Gastroesophageal sphincter (tissue), 4 donors: ENCODE measurements at regions not wholly inside any gene's neighbourhood (a gene's known extent, or its start where the extent isn't known, plus 50 kb on each side); places are given as distances from the start of the nearest gene placed in this dataset.

ENCODE experiments used
- ATAC-seq: fragments of 150-250 bp; one replicate; pipeline ENCODE4 v1.9.1; 2016; ENCODE audit warnings: mild to moderate bottlenecking, moderate library complexity
- H3K27ac ChIP-seq, 4 donors: fragments of 200-600 bp; sonication (generic) in 3 of 4; 1 replicate in 3 of 4; 2 replicates in 1 of 4; pipeline ENCODE4 v1.5.1; 2016 to 2019
- H3K27me3 ChIP-seq: fragments of 200-600 bp; sonication (generic); one replicate; pipeline ENCODE4 v1.5.1; 2019
- H3K36me3 ChIP-seq, 2 donors: fragments of 200-600 bp; sonication (generic); one replicate each; pipeline ENCODE4 v1.5.1; 2019; ENCODE audit warnings: control low read depth in 1 of 2
- H3K4me1 ChIP-seq, 3 donors: fragments of 200-600 bp; sonication (generic); 1 replicate in 2 of 3; 2 replicates in 1 of 3; pipeline ENCODE4 v1.5.1; 2016 to 2019; ENCODE audit warnings: control low read depth in 2 of 3
- H3K4me3 ChIP-seq, 2 donors: fragments of 200-600 bp; sonication (generic); one replicate each; pipeline ENCODE4 v1.5.1; 2019; ENCODE audit warnings: mild to moderate bottlenecking in 1 of 2, moderate library complexity in 1 of 2
- H3K9me3 ChIP-seq, 3 donors: fragments of 200-600 bp; sonication (generic); one replicate each; pipeline ENCODE4 v1.5.1; 2017 to 2019; ENCODE audit warnings: control low read depth in 2 of 3
- CTCF ChIP-seq, 4 experiments: fragments of 200-600 bp in 2 of 4; fragments of 450-650 bp in 2 of 4; sonication (generic) in 1 of 4; IDR thresholded peaks; one replicate each; pipeline ENCODE4 v1.5.1; 2017 to 2019; ENCODE audit warnings: antibody characterized with exemption in 4 of 4, mild to moderate bottlenecking in 2 of 4, moderate library complexity in 2 of 4
- EP300 ChIP-seq: sonication (generic); formaldehyde crosslinking; IDR thresholded peaks from one replicate; pipeline ENCODE4 v1.6.1; 2017; ENCODE audit warnings: antibody characterized with exemption, mild to moderate bottlenecking
- POLR2A ChIP-seq, 2 donors: fragments of 450-650 bp; IDR thresholded peaks; one replicate each; pipeline ENCODE4 v1.6.1; 2017; ENCODE audit warnings: antibody characterized with exemption in 2 of 2, mild to moderate bottlenecking in 2 of 2, moderate library complexity in 1 of 2
- POLR2AphosphoS5 ChIP-seq: sonication (generic); formaldehyde crosslinking; IDR thresholded peaks from one replicate; pipeline ENCODE4 v1.6.1; 2017; ENCODE audit warnings: antibody characterized with exemption
- WGBS, 2 donors: methylation state at CpG; one replicate each; pipeline ENCODE4 v1.1.5; 2018; ENCODE audit warnings: low coverage in 1 of 2; 5-methylcytosine and 5-hydroxymethylcytosine counted together

- Histone ChIP-seq H3K27me3 (no peaks in the 10 kb centered on the region), H3K4me1 (no peaks in the 10 kb centered on the region)
- no peak for ATAC-seq
These were observed 645.5 kb downstream of the C12orf50 start for GRCh38 chr12:87383680-87384079.

DNA sequence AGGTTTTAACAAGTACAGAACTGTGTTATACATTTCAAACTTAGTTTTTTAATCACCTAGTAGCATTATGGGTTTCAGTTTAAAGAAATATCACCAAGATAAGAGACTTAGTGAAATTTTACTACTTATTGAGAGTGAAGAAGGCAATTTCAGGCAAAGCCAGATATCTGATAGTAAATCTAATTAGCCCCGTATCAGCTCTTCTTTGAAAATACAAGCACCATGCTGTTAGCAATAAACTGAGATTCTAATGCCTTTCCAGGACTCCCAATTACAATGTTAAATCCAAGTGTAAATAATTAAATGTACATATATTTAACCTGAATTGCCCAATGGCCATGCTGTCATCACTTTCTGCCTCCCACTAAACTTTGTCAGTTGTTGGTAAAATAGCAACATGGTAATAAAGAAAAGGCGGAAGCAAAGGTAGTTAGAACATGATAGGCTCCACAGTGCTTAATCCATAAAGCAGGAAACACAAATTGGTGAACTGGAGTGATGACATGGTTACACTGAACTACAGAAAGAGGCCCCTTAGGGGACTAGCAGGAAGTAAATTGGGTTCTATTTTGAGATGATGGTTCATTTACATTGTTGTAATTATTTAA is 646.1 kb downstream of the C12orf50 start:
- Histone ChIP-seq H3K4me1 (no peaks in the 10 kb centered on the region), H3K27me3 (no peaks in the 10 kb centered on the region), H3K27ac (no peak overlapping the region), H3K36me3 (no peaks in the 10 kb centered on the region), H3K9me3 (no peaks in the 10 kb centered on the region), H3K4me3 (no peak overlapping the region)
- WGBS, 2 donors, result 81 to 88% methylated on average over 2 of the region's 2 CpGs
- no peak for ATAC-seq
- TF ChIP-seq POLR2A (IDR thresholded peaks at IDR 0.05) (no peak), EP300 (no peak), POLR2AphosphoS5 (no peak), CTCF (IDR thresholded peaks at IDR 0.05) (no peak)

More at GRCh38 chr12:87383680-87384079, 645.5 kb downstream of the C12orf50 start:
- Histone ChIP-seq H3K36me3 (no peaks in the 10 kb centered on the region), H3K4me3 (no peak overlapping the region), H3K27ac (no peak overlapping the region), H3K9me3 (no peaks in the 10 kb centered on the region)
- TF ChIP-seq POLR2AphosphoS5, result no peak
- TF ChIP-seq POLR2A (IDR thresholded peaks at IDR 0.05), result no peak
- no peak for TF ChIP-seq EP300
- TF ChIP-seq CTCF (IDR thresholded peaks at IDR 0.05), result no peak

GRCh38 chr12:87382436-87382835 is 646.8 kb downstream of the C12orf50 start:
- ATAC-seq, result no peak
- no peak overlapping the region for H3K27ac ChIP-seq
- no peak for TF ChIP-seq POLR2A (IDR thresholded peaks at IDR 0.05)
- TF ChIP-seq POLR2AphosphoS5, result no peak
- TF ChIP-seq EP300, result no peak
- TF ChIP-seq CTCF (IDR thresholded peaks at IDR 0.05), result no peak
- H3K9me3 ChIP-seq, result no peaks in the 10 kb centered on the region
- WGBS, 2 donors, result 83 to 84% methylated on average over 2 of the region's 2 CpGs
- H3K27me3 ChIP-seq, result no peaks in the 10 kb centered on the region
- no peaks in the 10 kb centered on the region for H3K36me3 ChIP-seq
- no peaks in the 10 kb centered on the region for H3K4me1 ChIP-seq
- H3K4me3 ChIP-seq, result no peak overlapping the region

DNA sequence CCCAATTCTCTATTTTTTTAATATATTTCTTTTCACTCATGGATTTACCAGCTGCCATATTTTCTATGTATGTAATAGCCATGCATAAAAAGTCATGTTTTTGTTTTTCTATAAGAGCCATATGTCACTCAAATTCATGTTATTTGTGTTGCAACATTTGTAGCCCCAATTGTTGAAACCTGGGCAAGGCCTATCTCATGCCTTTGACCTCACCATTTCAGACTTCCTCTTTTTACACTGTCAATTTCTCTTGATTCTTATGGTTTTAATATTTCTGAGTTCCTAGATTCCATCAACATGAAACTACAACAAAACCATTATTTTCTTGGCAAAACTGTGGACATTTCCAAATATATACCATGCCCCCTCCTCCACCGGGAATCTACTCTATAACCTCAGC is 647.5 kb downstream of the C12orf50 start:
- Histone ChIP-seq H3K4me3 (no peak overlapping the region), H3K4me1 (no peaks in the 10 kb centered on the region), H3K36me3 (no peaks in the 10 kb centered on the region), H3K9me3 (no peaks in the 10 kb centered on the region), H3K27me3 (no peaks in the 10 kb centered on the region), H3K27ac (no peak overlapping the region)
- no peak for ATAC-seq
- 63 to 80% methylated on average over 1 of the region's 1 CpG for WGBS, 2 donors
- TF ChIP-seq POLR2A (IDR thresholded peaks at IDR 0.05) (no peak), CTCF (IDR thresholded peaks at IDR 0.05) (no peak), POLR2AphosphoS5 (no peak), EP300 (no peak)

DNA sequence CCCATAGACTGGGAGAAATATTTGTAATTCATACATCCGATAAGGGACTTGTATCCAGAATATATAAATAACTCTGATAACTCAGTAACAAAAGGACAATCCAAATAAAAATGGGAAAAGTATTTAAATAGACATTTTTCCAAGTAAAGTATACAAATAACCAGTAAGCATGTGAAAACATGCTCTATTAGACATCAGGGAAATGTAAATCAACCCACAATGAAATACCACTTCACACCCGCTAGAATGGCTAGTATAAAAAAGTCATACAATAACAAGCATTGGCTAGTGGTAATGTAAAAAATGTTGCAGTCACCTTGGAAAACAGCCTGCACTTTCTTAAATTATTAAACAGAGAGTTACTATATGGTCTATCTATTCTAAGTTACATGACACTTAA is 650.7 kb downstream of the C12orf50 start:
- WGBS, 2 donors, result 63 to 67% methylated on average over 2 of the region's 2 CpGs
- Histone ChIP-seq H3K9me3 (peaks cover 0 to 6% (median 0%) of the 10 kb centered on the region in 3 donors), H3K4me3 (no peak overlapping the region), H3K27me3 (no peaks in the 10 kb centered on the region), H3K36me3 (no peaks in the 10 kb centered on the region), H3K27ac (no peak overlapping the region), H3K4me1 (no peaks in the 10 kb centered on the region)
- TF ChIP-seq CTCF (IDR thresholded peaks at IDR 0.05), result no peak
- no peak for ATAC-seq
